GOT3 (cell line): ENCODE measurements at regions not wholly inside any gene's neighbourhood (a gene's known extent, or its start where the extent isn't known, plus 50 kb on each side); places are given as distances from the start of the nearest gene placed in this dataset.

Experiments
- DNase-seq: peaks from one replicate; lab custom pipeline; 2025; ENCODE audit warnings: mixed read lengths; lab: John Stamatoyannopoulos, UW

DNA sequence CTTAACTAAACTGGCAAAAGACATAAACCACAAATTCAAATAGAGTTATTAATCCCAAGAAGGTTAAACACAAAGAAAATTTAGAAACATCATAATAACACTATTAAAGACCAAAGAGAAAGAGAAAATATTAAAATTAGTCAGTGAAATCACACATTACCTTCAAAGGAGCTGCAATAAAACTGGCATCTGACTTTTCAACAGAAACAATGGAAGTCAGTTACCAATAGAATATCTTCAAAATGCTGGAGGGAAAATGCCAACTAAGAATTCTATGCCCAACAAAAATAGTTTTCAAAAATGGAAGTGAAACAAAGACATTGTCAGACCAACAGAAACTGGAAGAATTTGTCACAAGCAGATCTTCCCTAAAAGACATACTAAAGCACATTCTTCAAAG lies 68.7 kb upstream of the RNF7 start:
- DNase-seq: no peak

DNA sequence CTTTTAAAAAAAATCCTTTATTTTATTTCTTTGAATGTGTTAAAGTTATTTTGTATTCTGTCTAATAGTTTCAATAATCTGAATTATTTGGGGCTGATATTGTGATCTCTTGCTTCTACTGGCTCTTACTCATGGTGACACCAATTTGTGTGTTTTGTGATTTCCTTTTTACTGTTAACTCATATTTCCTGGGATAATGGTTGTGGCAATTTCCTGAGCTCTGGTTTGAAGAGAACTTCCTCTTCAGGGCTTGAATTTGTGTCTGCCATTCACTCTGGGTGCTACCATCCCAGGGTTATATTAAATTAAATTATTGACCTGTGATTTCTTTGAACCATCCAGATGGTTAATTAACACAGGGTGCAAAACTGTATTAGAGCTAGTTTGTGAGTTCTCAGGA lies 60.4 kb upstream of the RNF7 start:
- DNase-seq: no peak

DNA sequence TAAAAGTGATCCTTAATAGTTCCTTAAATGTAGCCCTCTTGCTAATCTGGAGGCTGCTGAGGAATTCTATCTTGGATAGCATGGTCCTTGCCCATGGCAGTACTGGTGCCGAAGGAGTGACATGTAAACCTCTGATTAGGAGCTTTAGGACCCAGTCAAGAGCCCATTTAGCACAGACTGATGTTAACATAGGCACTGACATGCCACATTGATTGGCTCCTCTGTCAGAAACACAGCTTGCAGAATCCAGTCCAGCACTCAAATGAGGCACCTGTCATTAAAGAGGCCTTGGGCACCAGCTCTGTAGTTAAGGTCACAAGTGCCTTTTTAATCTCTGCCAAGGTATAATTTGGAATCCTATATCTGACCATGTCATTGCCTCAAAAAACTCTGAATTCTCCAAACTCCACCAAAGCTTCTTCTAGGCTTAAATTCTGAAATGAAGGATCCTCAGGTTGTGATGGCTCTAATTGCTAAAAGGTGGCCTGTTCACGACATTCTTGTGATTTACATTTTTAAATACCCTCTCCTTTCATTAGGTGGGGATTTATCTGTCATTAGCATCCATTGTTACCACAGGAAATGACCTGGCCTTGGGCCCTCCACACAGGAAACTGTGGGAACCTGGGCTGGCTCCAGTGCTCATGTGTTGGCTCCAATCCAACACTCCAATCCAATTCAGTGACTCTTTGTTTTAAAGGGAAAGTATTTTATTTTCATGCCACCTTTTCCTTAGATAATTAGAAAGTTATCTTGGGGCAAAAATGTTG lies 57.3 kb upstream of the RNF7 start:
- DNase-seq: no peak

DNA sequence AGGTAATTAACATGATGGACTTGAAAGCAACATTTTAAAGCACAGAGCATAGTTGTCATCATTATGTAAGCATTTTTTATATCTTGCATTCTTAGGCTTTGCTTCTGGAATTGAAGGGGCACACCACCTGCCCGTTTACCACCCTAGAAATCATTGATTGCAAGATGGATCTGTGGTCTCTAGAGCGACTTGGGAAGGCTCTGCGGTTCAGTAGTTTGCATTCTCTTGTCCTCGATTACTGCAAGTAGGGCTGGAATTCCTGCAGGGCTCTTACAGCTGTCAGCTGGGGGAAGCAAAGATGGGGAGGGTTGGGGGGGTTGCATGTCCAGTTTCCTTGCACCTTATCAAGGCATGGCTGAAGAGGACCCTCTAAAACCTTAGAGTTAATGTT lies 56.7 kb upstream of the RNF7 start:
- DNase-seq: no peak

DNA sequence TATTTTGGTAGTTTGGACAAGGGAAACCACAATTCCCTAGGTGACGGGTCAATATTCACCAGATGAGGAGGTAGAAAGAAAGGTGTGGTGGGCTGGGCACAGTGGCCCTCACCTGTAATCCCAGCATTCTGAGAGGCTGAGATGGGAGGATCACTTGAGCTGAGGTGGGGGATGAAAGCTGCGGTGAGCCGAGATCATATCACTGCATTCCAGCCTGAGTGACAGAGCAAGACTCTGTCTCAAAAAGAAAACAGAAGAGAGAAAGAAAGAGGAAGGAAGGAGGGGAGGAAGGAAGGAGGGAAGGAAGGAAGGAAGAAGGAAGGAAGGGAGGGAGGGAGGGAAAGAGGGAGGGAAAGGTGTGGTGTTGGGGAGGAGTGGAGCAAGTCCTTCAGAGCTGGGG lies 56.1 kb upstream of the RNF7 start:
- DNase-seq: no peak

DNA sequence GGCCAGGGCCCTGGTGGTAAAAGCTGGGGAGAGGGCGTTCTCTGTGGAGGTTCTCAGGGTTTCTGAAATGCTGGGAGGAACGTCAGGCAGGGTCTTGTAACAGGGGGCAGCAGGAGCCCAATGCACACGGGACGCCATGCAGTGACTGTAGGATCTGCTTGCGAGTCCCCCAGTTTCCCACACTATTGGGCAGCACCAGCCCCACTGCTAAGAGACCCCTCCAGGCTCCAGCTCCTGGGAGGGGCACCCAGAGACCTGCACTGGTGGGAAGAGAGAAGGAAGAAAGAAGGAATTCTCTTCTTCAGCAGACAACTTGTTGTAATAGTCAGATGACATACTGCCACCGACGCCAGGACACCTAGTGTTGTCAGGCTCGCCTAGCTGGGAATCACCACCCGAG lies 55.2 kb upstream of the RNF7 start:
- no peak for DNase-seq

DNA sequence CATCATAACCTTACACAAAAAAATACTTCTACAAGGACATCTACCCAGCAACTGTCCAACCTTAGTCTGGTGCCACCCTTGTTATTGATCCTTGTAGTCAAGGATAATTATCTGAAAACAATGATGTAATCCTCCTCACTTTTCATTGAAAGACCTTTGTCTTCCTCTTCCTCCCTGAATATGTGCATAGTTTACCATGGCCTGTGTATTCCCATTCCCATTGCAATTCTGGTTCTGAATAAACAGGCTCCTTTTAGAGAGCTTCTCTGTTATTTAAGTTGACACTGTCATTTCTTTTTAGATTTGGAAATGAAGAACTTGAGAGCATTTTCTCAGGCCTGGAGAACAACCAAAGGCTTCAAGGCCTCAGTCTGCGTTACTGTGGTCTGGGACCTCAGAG lies 53.3 kb upstream of the RNF7 start:
- DNase-seq: no peak

DNA sequence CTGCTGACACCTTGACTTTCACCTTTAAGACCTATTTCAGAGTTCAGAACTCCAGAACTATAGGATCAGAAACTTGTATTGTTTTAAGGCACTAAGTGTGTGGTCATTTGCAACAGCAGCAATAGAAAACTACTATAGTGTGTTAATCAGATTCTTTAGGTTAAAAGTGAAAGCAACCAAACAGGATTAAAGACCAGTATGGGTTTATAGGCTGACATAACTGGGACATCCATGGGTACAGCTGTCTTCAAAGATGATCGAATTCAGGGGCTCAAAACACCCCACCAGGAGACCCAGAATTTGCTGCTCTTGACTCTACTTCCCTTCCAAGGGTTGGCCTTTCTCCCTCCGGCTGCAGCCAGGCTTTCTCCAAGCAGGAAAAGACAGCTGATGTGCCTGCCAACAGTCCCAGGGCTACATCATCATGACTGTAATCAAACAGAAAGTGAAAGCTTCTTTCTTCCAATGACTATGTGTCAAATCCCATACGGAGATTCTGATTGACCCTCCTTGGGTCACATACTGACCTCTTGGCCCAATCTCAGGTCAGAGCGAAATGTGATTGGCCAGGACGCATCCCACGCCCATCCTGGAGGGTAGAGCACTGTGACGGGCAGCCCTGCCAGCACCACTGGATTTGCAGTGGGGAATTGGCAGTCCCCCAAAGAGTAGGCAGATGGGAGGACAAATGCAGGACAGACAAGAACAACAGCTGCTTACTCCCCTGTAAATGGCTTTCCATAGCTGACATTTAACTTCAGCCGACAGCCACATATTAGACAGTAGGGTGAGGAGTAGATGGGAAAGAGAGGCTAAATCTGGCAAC lies 51.4 kb upstream of the RNF7 start:
- DNase-seq: peak; percentile 62
